GM12878 (cell line): ENCODE measurements at regions not wholly inside any gene's neighbourhood (a gene's known extent, or its start where the extent isn't known, plus 50 kb on each side); places are given as distances from the start of the nearest gene placed in this dataset.

Experiments
- DPF2 ChIP-seq: fragments of 450-650 bp; IDR thresholded peaks from 2 replicates; pipeline ENCODE4 v1.6.1; 2017; ENCODE audit warnings: mild to moderate bottlenecking
- NRF1 ChIP-seq: conservative IDR thresholded peaks from 2 replicates; pipeline ENCODE4 v1.6.1; 2011; ENCODE audit warnings: mild to moderate bottlenecking, low read depth, low read length, improper control_type of control experiment
- TF ChIP-seq, protein P1 (sequence below), 3 experiments: IDR thresholded peaks in 2 of 3; conservative IDR thresholded peaks in 1 of 3; 2 replicates each; pipeline ENCODE4 v1.5.1; 2011; ENCODE audit warnings: low read depth in 3 of 3, low read length in 3 of 3, mild to moderate bottlenecking in 3 of 3, control low read depth in 2 of 3, moderate library complexity in 2 of 3, inconsistent platforms in 1 of 3, mixed read lengths in 1 of 3; ENCODE audit not compliant: control insufficient read depth in 2 of 3, insufficient read depth in 1 of 3; ENCODE audit errors: extremely low read depth in 1 of 3
- TF ChIP-seq, protein P2 (sequence below): fragments of 450-650 bp; IDR thresholded peaks from 2 replicates; pipeline ENCODE4 v1.6.1; 2017; ENCODE audit warnings: borderline replicate concordance

DNA sequence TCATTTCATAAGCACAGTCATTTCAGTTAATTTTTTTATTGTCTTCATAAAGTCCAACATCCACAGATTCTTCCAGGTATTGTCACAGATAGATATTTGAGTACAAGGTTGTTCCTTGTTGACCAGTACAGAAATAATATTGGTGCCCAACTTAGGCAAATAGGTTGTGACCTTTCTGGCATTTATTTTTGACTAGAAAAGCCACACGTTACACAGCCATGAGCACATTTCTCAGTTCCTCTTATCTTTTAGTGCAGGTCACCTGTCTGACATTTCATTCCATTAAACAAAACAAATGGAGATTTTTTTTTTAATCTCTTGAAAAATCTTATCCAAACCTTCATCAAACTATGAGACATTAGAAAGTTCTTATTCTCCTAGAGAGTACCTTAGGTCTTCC is 428.8 kb downstream of the ZNF521 start:
- TF ChIP-seq, protein P1, sequence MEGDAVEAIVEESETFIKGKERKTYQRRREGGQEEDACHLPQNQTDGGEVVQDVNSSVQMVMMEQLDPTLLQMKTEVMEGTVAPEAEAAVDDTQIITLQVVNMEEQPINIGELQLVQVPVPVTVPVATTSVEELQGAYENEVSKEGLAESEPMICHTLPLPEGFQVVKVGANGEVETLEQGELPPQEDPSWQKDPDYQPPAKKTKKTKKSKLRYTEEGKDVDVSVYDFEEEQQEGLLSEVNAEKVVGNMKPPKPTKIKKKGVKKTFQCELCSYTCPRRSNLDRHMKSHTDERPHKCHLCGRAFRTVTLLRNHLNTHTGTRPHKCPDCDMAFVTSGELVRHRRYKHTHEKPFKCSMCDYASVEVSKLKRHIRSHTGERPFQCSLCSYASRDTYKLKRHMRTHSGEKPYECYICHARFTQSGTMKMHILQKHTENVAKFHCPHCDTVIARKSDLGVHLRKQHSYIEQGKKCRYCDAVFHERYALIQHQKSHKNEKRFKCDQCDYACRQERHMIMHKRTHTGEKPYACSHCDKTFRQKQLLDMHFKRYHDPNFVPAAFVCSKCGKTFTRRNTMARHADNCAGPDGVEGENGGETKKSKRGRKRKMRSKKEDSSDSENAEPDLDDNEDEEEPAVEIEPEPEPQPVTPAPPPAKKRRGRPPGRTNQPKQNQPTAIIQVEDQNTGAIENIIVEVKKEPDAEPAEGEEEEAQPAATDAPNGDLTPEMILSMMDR (IDR thresholded peaks at IDR 0.05 in 2 of 3, conservative IDR thresholded peaks at IDR 0.05 in 1 of 3; ENCODE audit: control insufficient read depth in 2 of 3, extremely low read depth in 1 of 3, insufficient read depth in 1 of 3, low read depth in 3 of 3, low read length in 3 of 3), result no peak
- no peak for TF ChIP-seq NRF1
- TF ChIP-seq, protein P2, sequence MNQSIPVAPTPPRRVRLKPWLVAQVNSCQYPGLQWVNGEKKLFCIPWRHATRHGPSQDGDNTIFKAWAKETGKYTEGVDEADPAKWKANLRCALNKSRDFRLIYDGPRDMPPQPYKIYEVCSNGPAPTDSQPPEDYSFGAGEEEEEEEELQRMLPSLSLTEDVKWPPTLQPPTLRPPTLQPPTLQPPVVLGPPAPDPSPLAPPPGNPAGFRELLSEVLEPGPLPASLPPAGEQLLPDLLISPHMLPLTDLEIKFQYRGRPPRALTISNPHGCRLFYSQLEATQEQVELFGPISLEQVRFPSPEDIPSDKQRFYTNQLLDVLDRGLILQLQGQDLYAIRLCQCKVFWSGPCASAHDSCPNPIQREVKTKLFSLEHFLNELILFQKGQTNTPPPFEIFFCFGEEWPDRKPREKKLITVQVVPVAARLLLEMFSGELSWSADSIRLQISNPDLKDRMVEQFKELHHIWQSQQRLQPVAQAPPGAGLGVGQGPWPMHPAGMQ, result no peak
- TF ChIP-seq DPF2, result 0 out of 2 replicates have a peak, but pooled peaks have one; percentile 28
